Upper lobe of left lung (tissue), 4 donors: ENCODE measurements at regions not wholly inside any gene's neighbourhood (a gene's known extent, or its start where the extent isn't known, plus 50 kb on each side); places are given as distances from the start of the nearest gene placed in this dataset.

Experiments used
- POLR2A ChIP-seq, 4 donors: fragments of 450-650 bp; IDR thresholded peaks; one replicate each; pipeline ENCODE4 v1.5.1; 2016 to 2017; ENCODE audit warnings: antibody characterized with exemption in 4 of 4, mild to moderate bottlenecking in 2 of 4
- POLR2AphosphoS5 ChIP-seq, 2 donors: sonication (generic); formaldehyde crosslinking; IDR thresholded peaks; one replicate each; pipeline ENCODE4 v1.5.1; 2017; ENCODE audit warnings: antibody characterized with exemption in 2 of 2
- TF ChIP-seq, protein P1 (sequence below), 6 experiments: fragments of 450-650 bp in 4 of 6; fragments of 200-600 bp in 2 of 6; sonication (generic) in 2 of 6; IDR thresholded peaks; one replicate each; pipeline ENCODE4 v1.5.1; 2016 to 2019; ENCODE audit warnings: antibody characterized with exemption in 6 of 6

GRCh38 chr5:101877451-101877850 is 418.6 kb downstream of the SLCO4C1 start:
- TF ChIP-seq POLR2AphosphoS5 (IDR thresholded peaks at IDR 0.05) (no peak), POLR2A (IDR thresholded peaks at IDR 0.05) (no peak)
- TF ChIP-seq, protein P1, sequence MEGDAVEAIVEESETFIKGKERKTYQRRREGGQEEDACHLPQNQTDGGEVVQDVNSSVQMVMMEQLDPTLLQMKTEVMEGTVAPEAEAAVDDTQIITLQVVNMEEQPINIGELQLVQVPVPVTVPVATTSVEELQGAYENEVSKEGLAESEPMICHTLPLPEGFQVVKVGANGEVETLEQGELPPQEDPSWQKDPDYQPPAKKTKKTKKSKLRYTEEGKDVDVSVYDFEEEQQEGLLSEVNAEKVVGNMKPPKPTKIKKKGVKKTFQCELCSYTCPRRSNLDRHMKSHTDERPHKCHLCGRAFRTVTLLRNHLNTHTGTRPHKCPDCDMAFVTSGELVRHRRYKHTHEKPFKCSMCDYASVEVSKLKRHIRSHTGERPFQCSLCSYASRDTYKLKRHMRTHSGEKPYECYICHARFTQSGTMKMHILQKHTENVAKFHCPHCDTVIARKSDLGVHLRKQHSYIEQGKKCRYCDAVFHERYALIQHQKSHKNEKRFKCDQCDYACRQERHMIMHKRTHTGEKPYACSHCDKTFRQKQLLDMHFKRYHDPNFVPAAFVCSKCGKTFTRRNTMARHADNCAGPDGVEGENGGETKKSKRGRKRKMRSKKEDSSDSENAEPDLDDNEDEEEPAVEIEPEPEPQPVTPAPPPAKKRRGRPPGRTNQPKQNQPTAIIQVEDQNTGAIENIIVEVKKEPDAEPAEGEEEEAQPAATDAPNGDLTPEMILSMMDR (IDR thresholded peaks at IDR 0.05) = no peak
